Ovary (tissue), 3 donors: ENCODE measurements at regions not wholly inside any gene's neighbourhood (a gene's known extent, or its start where the extent isn't known, plus 50 kb on each side); places are given as distances from the start of the nearest gene placed in this dataset.

Experiments used
- CTCF ChIP-seq, 3 donors: fragments of 450-650 bp in 2 of 3; fragments of 200-600 bp in 1 of 3; IDR thresholded peaks; one replicate each; pipeline versions ENCODE4 v1.5.1 to v1.8.0; 2016 to 2022; ENCODE audit warnings: antibody characterized with exemption in 3 of 3, mild to moderate bottlenecking in 1 of 3
- POLR2A ChIP-seq: fragments of 450-650 bp; IDR thresholded peaks from one replicate; pipeline ENCODE4 v1.6.1; 2017; ENCODE audit warnings: antibody characterized with exemption, mild to moderate bottlenecking, moderate library complexity
- donor health status: DM: no; HTN: no; CAD: no.

DNA sequence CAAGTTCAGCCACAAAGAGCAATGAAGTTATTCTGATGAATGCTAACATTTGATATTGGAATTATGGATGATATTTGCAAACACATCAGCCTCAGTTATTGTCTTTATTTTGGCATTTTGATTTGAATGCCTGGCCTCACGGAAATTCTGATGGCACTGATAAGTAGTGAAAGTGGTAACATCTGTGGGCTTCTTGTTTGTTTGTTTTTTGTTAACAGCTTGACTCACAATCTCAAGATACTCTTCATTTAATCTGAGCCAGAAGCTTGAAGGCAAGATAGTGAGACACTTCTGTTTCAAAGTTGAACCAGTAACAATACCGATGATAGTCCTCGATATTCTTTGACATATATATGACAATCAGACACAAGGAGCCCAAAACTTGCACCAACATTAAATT is 182.9 kb upstream of the NFIA start:
- no peak for TF ChIP-seq CTCF (IDR thresholded peaks at IDR 0.05)
- TF ChIP-seq POLR2A = no peak
